HG02759 (cell line): ENCODE measurements at regions not wholly inside any gene's neighbourhood (a gene's known extent, or its start where the extent isn't known, plus 50 kb on each side); places are given as distances from the start of the nearest gene placed in this dataset.

ENCODE experiments used
- ATAC-seq: cut with Tn5 transposase; IDR thresholded peaks from one replicate; pipeline ENCODE4 v1.9.1; 2021; ENCODE audit warnings: mild to moderate bottlenecking, moderate library complexity; ENCODE audit not compliant: unreplicated experiment

DNA sequence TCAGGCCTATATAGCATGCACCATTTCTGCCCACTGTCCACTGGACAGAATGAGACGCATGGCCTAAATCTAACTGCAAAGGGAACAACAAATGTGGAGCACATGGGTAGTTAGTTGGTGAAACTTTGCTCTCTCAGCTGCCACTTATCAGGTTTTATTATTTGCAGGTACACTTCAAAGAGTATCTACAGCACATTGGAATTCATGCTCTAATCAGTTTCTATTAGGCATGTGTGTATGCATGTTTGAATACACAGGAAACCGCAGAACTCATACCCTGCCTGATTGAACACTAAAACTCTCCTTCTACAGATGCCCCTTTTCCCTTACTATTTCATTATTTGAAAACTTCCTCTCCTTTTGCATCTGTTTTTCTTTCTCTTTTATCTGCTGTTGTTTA lies 97.4 kb upstream of the HSF2 start:
- ATAC-seq, result no peak

DNA sequence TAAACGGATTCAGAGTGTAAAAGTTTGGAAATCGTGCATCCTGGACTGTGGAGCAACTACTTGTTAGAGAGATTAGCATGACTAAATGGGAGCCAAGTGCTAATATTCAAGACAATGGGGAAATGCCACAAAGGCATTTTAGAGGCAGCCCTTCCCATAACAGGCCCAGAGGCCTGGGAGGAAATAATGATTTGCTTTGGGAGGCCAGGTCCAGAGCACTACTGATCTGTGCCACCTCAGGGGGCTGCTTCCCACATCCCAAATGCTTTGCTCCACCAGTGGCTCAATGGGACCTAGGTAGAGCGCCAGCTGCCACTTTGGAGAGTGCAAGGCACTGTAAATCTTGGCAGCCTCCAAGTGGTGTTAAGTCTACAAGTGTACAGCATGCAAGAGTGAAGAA lies 91.9 kb upstream of the HSF2 start:
- ATAC-seq, result no peak

DNA sequence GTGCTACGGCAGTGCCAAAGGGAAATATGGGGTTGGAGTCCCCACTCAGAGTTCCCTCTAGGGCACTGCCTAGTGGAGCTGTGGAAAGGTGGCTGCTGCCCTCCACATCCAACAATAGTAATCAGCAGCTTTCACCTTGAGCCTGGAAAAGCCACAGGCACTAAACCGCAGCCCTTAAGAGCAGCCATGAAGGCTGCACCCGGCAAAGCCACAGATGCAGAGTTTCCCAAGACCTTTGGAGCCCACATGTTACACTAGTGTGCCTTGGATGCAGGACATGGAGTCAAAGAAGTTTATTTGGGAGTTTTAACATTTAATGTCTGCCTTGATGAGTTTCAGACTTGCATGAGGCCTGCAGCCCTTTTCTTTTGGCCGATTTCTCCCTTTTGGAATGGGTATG lies 91.4 kb upstream of the HSF2 start:
- ATAC-seq, result no peak

DNA sequence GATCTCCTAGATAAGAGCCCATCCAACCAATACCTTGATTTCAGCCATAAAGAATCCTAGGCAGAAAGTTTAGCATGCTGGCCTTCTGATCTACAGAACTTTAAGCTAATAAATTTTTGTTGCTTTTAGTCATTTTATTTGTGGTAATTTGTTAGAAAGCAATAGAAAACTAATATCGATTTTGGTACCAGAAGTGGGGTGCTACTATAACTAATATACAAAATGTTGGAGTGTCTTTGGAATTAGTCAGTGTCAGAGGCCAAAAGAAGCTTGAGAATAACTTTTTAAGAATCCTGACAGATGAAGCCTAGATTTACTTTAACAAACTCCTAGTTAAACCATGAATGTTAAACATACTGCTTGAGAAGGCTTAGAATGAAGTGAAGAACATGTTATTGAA lies 83.6 kb upstream of the HSF2 start:
- no peak for ATAC-seq

DNA sequence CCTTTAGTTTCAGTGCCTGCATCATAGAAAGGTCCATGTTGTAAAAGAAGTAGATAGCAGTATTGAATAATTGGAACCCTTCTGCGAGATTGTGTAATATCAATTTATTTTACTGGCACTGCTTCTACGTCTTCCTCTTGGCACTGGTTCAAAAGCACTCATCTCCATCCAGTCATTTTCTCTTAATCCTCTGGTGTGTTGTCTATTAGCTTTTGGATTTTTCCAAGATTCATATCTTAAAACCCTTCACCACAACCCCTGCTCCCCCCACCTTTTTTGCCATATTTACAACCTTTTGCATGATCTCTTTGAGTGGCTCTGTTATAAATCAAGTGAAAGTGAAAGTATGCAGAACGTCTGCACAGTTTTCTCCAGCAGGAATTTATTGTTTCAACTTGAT lies 76.6 kb upstream of the HSF2 start:
- ATAC-seq, result peak; percentile 59

DNA sequence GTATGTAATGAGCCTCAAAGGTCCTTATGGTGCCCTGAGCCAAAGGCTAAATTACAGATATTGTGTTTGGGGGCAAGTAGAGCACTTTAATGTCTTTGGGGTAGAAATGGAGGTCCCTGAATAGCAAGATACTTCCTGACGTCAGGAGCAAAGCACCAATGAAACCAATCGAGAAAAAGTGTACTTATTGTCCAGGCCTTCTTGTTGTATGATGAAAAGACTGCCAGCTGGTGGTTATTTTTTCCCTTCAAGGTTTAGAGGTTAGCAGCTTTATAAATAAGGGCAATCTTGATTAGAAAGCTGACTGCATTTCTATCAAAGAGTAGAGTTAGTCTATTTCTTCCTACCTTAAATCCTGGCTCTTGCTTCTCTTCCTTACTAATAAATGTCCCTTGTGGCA lies 76.1 kb upstream of the HSF2 start:
- peak; percentile 40 for ATAC-seq

DNA sequence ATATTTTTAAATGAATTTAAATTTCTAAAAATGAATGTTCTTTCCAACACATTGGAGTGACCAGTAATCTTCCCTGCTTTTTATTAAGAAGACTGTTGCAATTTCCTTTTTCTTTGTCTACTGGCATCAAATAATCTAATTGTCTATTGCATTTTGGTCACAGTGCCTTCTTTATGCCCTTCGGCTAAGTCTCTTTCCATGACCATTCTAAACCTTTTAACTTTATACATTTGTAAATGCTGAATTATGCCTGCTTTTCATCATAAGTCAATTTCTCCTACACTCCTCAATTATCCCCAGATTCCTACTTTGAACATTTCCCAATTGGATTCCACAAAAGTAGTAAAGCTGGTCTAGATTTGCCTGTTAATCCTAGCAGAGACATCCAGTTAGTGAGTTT lies 69.1 kb upstream of the HSF2 start:
- no peak for ATAC-seq

DNA sequence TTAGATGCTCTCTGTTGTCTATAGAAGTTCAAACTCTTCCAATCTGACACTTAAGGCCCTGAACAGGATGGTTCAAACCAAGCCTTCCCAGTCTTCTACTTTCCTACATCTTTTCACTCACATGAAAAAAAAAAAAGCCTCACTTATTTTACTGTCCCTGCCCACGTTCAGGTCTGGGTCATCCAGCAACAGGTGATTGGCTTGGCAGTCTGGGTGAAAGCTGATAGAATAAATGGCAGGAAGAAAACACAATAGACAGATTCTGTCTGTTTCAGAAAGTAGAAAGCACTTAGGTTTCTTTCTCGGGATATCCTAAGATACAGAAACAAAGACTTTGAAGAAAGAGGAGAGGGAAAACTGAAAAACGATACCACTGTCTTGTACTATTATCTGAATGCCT lies 61.8 kb upstream of the HSF2 start:
- ATAC-seq, result no peak

DNA sequence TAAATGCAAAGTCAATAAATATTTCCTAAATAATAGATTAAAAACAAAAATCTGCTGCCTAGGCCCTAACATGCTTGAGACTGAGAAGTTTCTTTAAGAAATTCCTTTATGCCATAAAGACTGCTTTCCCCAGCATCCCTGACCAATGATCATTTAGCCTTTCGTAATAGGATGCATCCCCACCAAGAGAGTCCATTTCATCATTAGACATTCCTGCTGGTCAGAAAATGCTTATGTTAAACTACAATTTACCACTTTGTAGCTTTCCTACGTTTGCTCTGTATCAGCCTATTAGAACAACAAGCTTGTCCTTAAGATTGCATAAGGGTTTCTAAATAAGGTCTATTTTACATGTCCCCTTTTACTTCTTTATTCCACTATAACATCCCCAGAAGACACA lies 59.8 kb upstream of the HSF2 start:
- ATAC-seq, result no peak

DNA sequence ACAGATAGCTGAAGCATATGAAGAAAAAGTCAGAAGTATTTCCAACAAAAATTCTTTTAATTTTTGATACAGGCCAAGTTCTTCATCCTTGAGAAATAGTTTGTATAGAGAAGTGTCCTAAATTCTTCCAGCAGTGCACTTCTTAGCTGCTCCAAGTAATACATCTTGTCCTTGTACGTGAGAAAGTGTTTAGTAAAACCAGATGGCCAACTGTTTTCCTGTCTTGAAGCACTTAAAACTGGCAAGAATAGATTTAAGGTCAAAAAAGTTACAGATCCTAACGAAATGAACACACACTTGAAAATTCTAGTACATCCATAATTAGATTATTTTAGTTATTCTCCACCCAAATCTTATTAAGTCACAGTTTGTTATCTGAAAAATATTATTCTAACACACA lies 52.2 kb upstream of the HSF2 start:
- no peak for ATAC-seq

DNA sequence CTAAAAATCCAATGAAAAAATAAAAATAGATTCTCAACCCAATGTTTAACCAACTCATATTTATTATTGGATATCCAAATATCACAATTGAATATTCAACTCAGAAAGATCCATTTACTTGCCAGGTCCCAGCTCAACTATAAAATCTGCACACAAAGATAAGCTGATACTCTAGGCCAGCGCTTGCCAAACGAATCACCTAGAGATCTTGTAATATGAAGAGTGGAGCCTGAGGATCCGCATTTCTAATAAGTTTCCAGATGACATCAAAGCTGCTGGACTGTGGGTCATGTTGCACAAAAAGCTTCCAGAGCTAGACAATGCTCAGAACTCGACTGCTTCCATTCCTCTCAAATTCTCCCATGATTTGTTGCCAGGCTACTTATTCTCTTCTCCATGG lies 51.7 kb upstream of the HSF2 start:
- ATAC-seq, result no peak
